IMR-90 (cell line): ENCODE measurements at regions not wholly inside any gene's neighbourhood (a gene's known extent, or its start where the extent isn't known, plus 50 kb on each side); places are given as distances from the start of the nearest gene placed in this dataset.

ENCODE experiments used
- ATAC-seq: fragments of 200-7000 bp; cut with Tn5 transposase; 2 replicates; pipeline ENCODE4 v1.9.1; 2020; ENCODE audit warnings: low read depth, mild to moderate bottlenecking, moderate library complexity
- BruUV-seq: library from RNA; stranded (reverse); fragments of 400-500 nt; replicated peaks from 2 replicates; lab custom pipeline; 2021; lab: Mats Ljungman, UMichigan
- CTCF ChIA-PET: fragments of 300-600 bp; formaldehyde crosslinking; extraction: SDS; loops from one replicate; lab custom pipeline; 2021; ENCODE audit warnings: antibody characterized with exemption; lab: Yijun Ruan, JAX
- POLR2A ChIA-PET: fragments of 300-600 bp; sonication (Branson Sonifier 250); formaldehyde crosslinking; loops from one replicate; lab custom pipeline; 2022; ENCODE audit warnings: antibody characterized with exemption; ENCODE audit not compliant: unreplicated experiment; lab: Charles Lee
- DNase-seq: peaks from one replicate; pipeline ENCODE4 v3.0.0; 2013
- H2AFZ ChIP-seq: replicated peaks from 2 replicates; pipeline ENCODE3; 2013; ENCODE audit warnings: low read length, mild to moderate bottlenecking; ENCODE audit not compliant: poor library complexity
- H2AK5ac ChIP-seq: 2 replicates; pipeline ENCODE4 v1.6.1; 2013; ENCODE audit warnings: low read depth, low read length, inconsistent platforms
- H2AK9ac ChIP-seq: replicated peaks from 2 replicates; pipeline ENCODE3; 2013; ENCODE audit warnings: mild to moderate bottlenecking, low read depth, low read length, moderate library complexity; ENCODE audit not compliant: poor library complexity
- H2BK120ac ChIP-seq: 2 replicates; pipeline ENCODE4 v1.6.1; 2013; ENCODE audit warnings: low read depth, low read length, inconsistent platforms
- H2BK15ac ChIP-seq: 3 replicates; pipeline ENCODE4 v1.6.1; 2013; ENCODE audit warnings: low read depth, low read length, inconsistent platforms
- H2BK20ac ChIP-seq: 2 replicates; pipeline ENCODE4 v1.6.1; 2013; ENCODE audit warnings: low read depth, mild to moderate bottlenecking, inconsistent platforms, low read length, moderate library complexity
- H2BK5ac ChIP-seq: 2 replicates; pipeline ENCODE4 v1.6.1; 2013; ENCODE audit warnings: mild to moderate bottlenecking, low read depth, low read length, inconsistent platforms; ENCODE audit not compliant: poor library complexity, severe bottlenecking
- H3K14ac ChIP-seq: replicated peaks from 2 replicates; pipeline ENCODE4 v1.6.1; 2013; ENCODE audit warnings: low read depth, low read length, inconsistent platforms
- H3K18ac ChIP-seq: 2 replicates; pipeline ENCODE4 v1.6.1; 2013; ENCODE audit warnings: low read depth, low read length, control low read depth
- H3K23ac ChIP-seq: 2 replicates; pipeline ENCODE4 v1.6.1; 2013; ENCODE audit warnings: low read depth, low read length, inconsistent platforms
- H3K27ac ChIP-seq: 2 replicates; pipeline ENCODE4 v1.5.1; 2013; ENCODE audit warnings: mild to moderate bottlenecking, control low read depth, low read length; ENCODE audit not compliant: insufficient read depth
- H3K27me3 ChIP-seq: 2 replicates; pipeline ENCODE4 v1.6.1; 2013; ENCODE audit warnings: low read length; ENCODE audit not compliant: control insufficient read depth, insufficient read depth
- H3K36me3 ChIP-seq: 2 replicates; pipeline ENCODE4 v1.6.1; 2013; ENCODE audit warnings: low read length, mixed read lengths; ENCODE audit not compliant: control insufficient read depth, insufficient read depth
- H3K4ac ChIP-seq: 2 replicates; pipeline ENCODE4 v1.6.1; 2013; ENCODE audit warnings: low read depth, low read length, inconsistent platforms
- H3K4me1 ChIP-seq: 2 replicates; pipeline ENCODE4 v1.6.1; 2013; ENCODE audit warnings: low read length, mixed read lengths; ENCODE audit not compliant: control insufficient read depth, insufficient read depth
- H3K4me2 ChIP-seq: 2 replicates; pipeline ENCODE4 v1.6.1; 2013; ENCODE audit warnings: low read depth, mild to moderate bottlenecking, control low read depth, low read length, moderate library complexity
- H3K4me3 ChIP-seq: 2 replicates; pipeline ENCODE4 v1.5.1; 2013; ENCODE audit warnings: low read depth, mild to moderate bottlenecking, control low read depth, low read length, moderate library complexity; ENCODE audit not compliant: insufficient read depth
- H3K56ac ChIP-seq: 2 replicates; pipeline ENCODE4 v1.6.1; 2013; ENCODE audit warnings: low read length, inconsistent platforms; ENCODE audit not compliant: insufficient read depth; ENCODE audit errors: extremely low read depth
- H3K79me1 ChIP-seq, 2 experiments: 2 replicates each; pipeline ENCODE4 v1.6.1; 2013; ENCODE audit warnings: low read length in 2 of 2, inconsistent platforms in 1 of 2, low read depth in 1 of 2
- H3K9ac ChIP-seq: 2 replicates; pipeline ENCODE4 v1.6.1; 2013; ENCODE audit warnings: low read depth, low read length, control low read depth
- H3K9me1 ChIP-seq: 2 replicates; pipeline ENCODE4 v1.6.1; 2013; ENCODE audit warnings: low read length, inconsistent platforms; ENCODE audit not compliant: insufficient read depth
- H3K9me3 ChIP-seq: 2 replicates; pipeline ENCODE4 v1.6.1; 2013; ENCODE audit warnings: low read length; ENCODE audit not compliant: control insufficient read depth, insufficient read depth
- H4K20me1 ChIP-seq: 2 replicates; pipeline ENCODE4 v1.6.1; 2013; ENCODE audit warnings: low read length, inconsistent platforms; ENCODE audit not compliant: insufficient read depth
- H4K5ac ChIP-seq: 2 replicates; pipeline ENCODE4 v1.6.1; 2013; ENCODE audit warnings: mild to moderate bottlenecking, low read depth, low read length, control low read depth
- H4K8ac ChIP-seq, 2 experiments: 2 replicates each; pipeline ENCODE4 v1.6.1; 2013; ENCODE audit warnings: low read depth in 2 of 2, low read length in 2 of 2, control low read depth in 1 of 2, inconsistent platforms in 1 of 2
- H4K91ac ChIP-seq: 2 replicates; pipeline ENCODE4 v1.6.1; 2013; ENCODE audit warnings: low read depth, low read length, inconsistent platforms; ENCODE audit not compliant: insufficient read depth
- BHLHE40 ChIP-seq: fragments of 150-350 bp; IDR thresholded peaks from 2 replicates; pipeline ENCODE4 v1.6.1; 2016; ENCODE audit warnings: mild to moderate bottlenecking, low read depth, low read length
- MAFK ChIP-seq: IDR thresholded peaks from 2 replicates; pipeline ENCODE4 v1.6.1; 2012; ENCODE audit warnings: low read depth, low read length, improper control_type of control experiment
- MXI1 ChIP-seq: IDR thresholded peaks from 2 replicates; pipeline ENCODE4 v1.6.1; 2012; ENCODE audit warnings: low read depth, mild to moderate bottlenecking, low read length, moderate library complexity, borderline replicate concordance
- RAD21 ChIP-seq: IDR thresholded peaks from 2 replicates; pipeline ENCODE4 v1.6.1; 2012; ENCODE audit warnings: low read length, improper control_type of control experiment
- RCOR1 ChIP-seq: IDR thresholded peaks from 2 replicates; pipeline ENCODE4 v1.6.1; 2012; ENCODE audit warnings: mild to moderate bottlenecking, low read length, improper control_type of control experiment; ENCODE audit not compliant: insufficient replicate concordance
- RFX5 ChIP-seq: IDR thresholded peaks from 2 replicates; pipeline ENCODE4 v1.8.0; 2012; ENCODE audit warnings: low read depth, mild to moderate bottlenecking, low read length, moderate library complexity
- SMC3 ChIP-seq: fragments of 150-350 bp; IDR thresholded peaks from 2 replicates; pipeline ENCODE4 v1.6.1; 2016; ENCODE audit warnings: low read depth, mild to moderate bottlenecking, antibody characterized with exemption, low read length, moderate library complexity
- WGBS, 2 experiments: methylation state at CpG; one replicate each; pipeline versions ENCODE4 v1.1.5 to v1.1.7; 2013; ENCODE audit warnings: missing lambda C conversion rate in 2 of 2; ENCODE audit not compliant: insufficient read length in 1 of 2; ENCODE audit errors: extremely low coverage in 2 of 2; 5-methylcytosine and 5-hydroxymethylcytosine counted together
- dilution Hi-C: fragments of 300-500 bp; cut with HindIII; formaldehyde crosslinking; loops from one replicate; pipeline ENCODE4 v1.14.3; 2018; ENCODE audit warnings: low sequenced_read_pairs; ENCODE audit not compliant: unreplicated experiment
- in situ Hi-C: fragments of 300-500 bp; cut with MboI; formaldehyde crosslinking; loops from 3 replicates; pipeline ENCODE4 v1.14.3; 2019; ENCODE audit warnings: low sequenced_read_pairs, inconsistent platforms, mixed read lengths
- intact Hi-C: fragments of 100-400 bp; cut with micrococcal nuclease; formaldehyde crosslinking; loops from 2 replicates; pipeline ENCODE4 v1.10.0; 2022

- Histone ChIP-seq H4K8ac (peak overlapping the region; percentile 49 to 58; a peak in 1 of 4 replicates), H3K4me1 (peaks cover 6% of the 10 kb centered on the region), H3K18ac (no peak overlapping the region; the same call in 1 of the 2 replicates), H3K14ac (no peak overlapping the region; the same call in 1 of the 2 replicates), H3K4me3 (no peak overlapping the region), H3K27me3 (no peaks in the 10 kb centered on the region), H2AK5ac (0 out of 2 replicates have a peak overlapping the region, but pooled peaks have one; percentile 48), H3K4ac (no peak overlapping the region; the same call in 1 of the 2 replicates), H3K4me2 (no peak overlapping the region), H3K9ac (no peak overlapping the region), H2BK120ac (no peak overlapping the region), H3K9me1 (no peaks in the 10 kb centered on the region), H2AK9ac (peak overlapping the region; percentile 49), H3K27ac (no peak overlapping the region), H4K91ac (peak overlapping the region; percentile 2; the same call in 1 of the 2 replicates), H3K79me1 (no peaks in the 10 kb centered on the region), H2BK15ac (0 out of 3 replicates have a peak overlapping the region, but pooled peaks have one; percentile 16), H3K36me3 (no peaks in the 10 kb centered on the region), H3K56ac (no peak overlapping the region), H4K5ac (peak overlapping the region; percentile 10; the same call in 1 of the 2 replicates), H2BK20ac (no peak overlapping the region), H3K23ac (no peak overlapping the region; the same call in 1 of the 2 replicates), H4K20me1 (no peaks in the 10 kb centered on the region), H2BK5ac (no peak overlapping the region), H3K9me3 (no peaks in the 10 kb centered on the region), H2AFZ (peak overlapping the region; percentile 40)
- ChIA-PET POLR2A (no interaction called here), CTCF (no interaction called here)
- no CpG with 5 or more reads among the region's 10 CpGs for WGBS, 2 experiments
- BruUV-seq = no TSS peak
- no peak for TF ChIP-seq SMC3
- no peak for TF ChIP-seq BHLHE40
- TF ChIP-seq RFX5 = no peak
- TF ChIP-seq MXI1 = no peak
- no peak for TF ChIP-seq MAFK
- no peak for TF ChIP-seq RCOR1
- no peak for TF ChIP-seq RAD21
- in situ Hi-C loops (no loop called here), intact Hi-C loops (no loop called here), dilution Hi-C loops (no loop called here)
- ATAC-seq = peak; percentile 27; the same call in 1 of the 2 replicates
- DNase-seq = peak; percentile 10
Measured at GRCh38 chr5:30874241-30875034, 319.0 kb upstream of the CDH6 start.
